ENCODE measurements at regions not wholly inside any gene's neighbourhood (a gene's known extent, or its start where the extent isn't known, plus 50 kb on each side); places are given as distances from the start of the nearest gene placed in this dataset.
"Not testable (repeated sequence)": the region's sequence is repeated elsewhere in the genome, so short reads cannot be mapped to it uniquely, and the experiment has no call there.

DNA sequence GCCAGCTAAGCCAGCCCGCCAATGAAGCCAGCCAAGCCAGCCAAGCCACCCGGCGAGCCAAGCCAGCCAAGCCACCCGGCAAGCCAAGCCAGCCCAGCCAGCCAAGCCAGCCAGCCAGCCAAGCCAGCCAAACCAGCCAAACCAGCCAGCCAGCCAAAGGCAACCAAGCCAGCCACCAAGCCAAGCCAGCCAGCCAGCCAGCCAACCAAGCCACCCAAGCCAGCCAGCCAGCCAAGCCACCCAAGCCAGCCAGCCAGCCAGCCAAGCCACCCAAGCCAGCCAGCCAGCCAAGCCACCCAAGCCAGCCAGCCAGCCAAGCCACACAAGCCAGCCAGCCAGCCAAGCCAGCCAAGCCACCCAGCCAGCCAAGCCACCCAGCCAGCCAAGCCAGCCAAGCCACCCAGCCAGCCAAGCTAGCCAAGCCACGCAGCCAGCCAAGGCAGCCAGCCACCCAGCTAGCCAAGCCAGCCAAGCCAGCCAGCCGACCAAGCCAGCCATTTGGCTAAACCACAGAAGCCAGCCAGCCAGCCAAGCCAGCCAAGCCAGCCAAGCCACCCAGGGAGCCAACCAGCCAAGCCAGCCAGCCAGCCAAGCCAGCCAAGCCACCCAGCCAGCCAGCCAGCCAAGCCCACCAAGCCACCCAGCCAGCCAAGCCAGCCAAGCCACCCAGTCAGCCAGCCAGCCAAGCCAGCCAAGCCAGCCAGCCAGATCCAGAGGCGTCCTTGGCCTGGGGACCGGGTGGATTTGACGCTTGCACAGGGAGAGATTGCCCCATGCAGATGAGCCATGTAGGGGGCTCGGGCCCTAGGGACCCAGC lies 198.0 kb downstream of the GOLGA6L6 start:
- TF ChIP-seq POLR2A (IDR thresholded peaks at IDR 0.05): not testable (repeated sequence)
- TF ChIP-seq, protein P1, sequence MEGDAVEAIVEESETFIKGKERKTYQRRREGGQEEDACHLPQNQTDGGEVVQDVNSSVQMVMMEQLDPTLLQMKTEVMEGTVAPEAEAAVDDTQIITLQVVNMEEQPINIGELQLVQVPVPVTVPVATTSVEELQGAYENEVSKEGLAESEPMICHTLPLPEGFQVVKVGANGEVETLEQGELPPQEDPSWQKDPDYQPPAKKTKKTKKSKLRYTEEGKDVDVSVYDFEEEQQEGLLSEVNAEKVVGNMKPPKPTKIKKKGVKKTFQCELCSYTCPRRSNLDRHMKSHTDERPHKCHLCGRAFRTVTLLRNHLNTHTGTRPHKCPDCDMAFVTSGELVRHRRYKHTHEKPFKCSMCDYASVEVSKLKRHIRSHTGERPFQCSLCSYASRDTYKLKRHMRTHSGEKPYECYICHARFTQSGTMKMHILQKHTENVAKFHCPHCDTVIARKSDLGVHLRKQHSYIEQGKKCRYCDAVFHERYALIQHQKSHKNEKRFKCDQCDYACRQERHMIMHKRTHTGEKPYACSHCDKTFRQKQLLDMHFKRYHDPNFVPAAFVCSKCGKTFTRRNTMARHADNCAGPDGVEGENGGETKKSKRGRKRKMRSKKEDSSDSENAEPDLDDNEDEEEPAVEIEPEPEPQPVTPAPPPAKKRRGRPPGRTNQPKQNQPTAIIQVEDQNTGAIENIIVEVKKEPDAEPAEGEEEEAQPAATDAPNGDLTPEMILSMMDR (IDR thresholded peaks at IDR 0.05): not testable (repeated sequence)
